HG02938 (cell line): ENCODE measurements at regions not wholly inside any gene's neighbourhood (a gene's known extent, or its start where the extent isn't known, plus 50 kb on each side); places are given as distances from the start of the nearest gene placed in this dataset.
"Not testable (repeated sequence)": the region's sequence is repeated elsewhere in the genome, so short reads cannot be mapped to it uniquely, and the experiment has no call there.

Experiments
- ATAC-seq: cut with Tn5 transposase; IDR thresholded peaks from one replicate; pipeline ENCODE4 v1.9.1; 2021; ENCODE audit warnings: mild to moderate bottlenecking, moderate library complexity; ENCODE audit not compliant: unreplicated experiment

GRCh38 chr9:31314241-31314640 lies 1070.2 kb upstream of the ACO1 start:
- no peak for ATAC-seq

GRCh38 chr9:31320494-31320893 lies 1063.9 kb upstream of the ACO1 start:
- ATAC-seq = no peak

- ATAC-seq = no peak
Measured at GRCh38 chr9:31321256-31321655, 1063.2 kb upstream of the ACO1 start.

GRCh38 chr9:31321686-31322085 lies 1062.8 kb upstream of the ACO1 start:
- no peak for ATAC-seq

GRCh38 chr9:31323726-31324444 lies 1060.6 kb upstream of the ACO1 start:
- no peak for ATAC-seq

GRCh38 chr9:31325778-31326177 lies 1058.7 kb upstream of the ACO1 start:
- no peak for ATAC-seq

- not testable (repeated sequence) for ATAC-seq
Measured at GRCh38 chr9:31326883-31327282, 1057.6 kb upstream of the ACO1 start.

GRCh38 chr9:31334837-31335528 lies 1049.5 kb upstream of the ACO1 start:
- ATAC-seq = no peak

GRCh38 chr9:31335529-31336234 lies 1048.8 kb upstream of the ACO1 start:
- ATAC-seq = no peak

- ATAC-seq = no peak
Measured at GRCh38 chr9:31336386-31336785, 1048.1 kb upstream of the ACO1 start.

GRCh38 chr9:31336841-31337240 lies 1047.6 kb upstream of the ACO1 start:
- no peak for ATAC-seq

- ATAC-seq = peak; percentile 100
Measured at GRCh38 chr9:31347082-31347617, 1037.3 kb upstream of the ACO1 start.

GRCh38 chr9:31355159-31355882 lies 1029.1 kb upstream of the ACO1 start:
- no peak for ATAC-seq

- no peak for ATAC-seq
Measured at GRCh38 chr9:31355965-31356364, 1028.5 kb upstream of the ACO1 start.

GRCh38 chr9:31359071-31359470 lies 1025.4 kb upstream of the ACO1 start:
- no peak for ATAC-seq

- no peak for ATAC-seq
Measured at GRCh38 chr9:31364171-31364570, 1020.3 kb upstream of the ACO1 start.

- ATAC-seq = peak; percentile 65
Measured at GRCh38 chr9:31372799-31373587, 1011.5 kb upstream of the ACO1 start.

GRCh38 chr9:31377358-31377757 lies 1007.1 kb upstream of the ACO1 start:
- no peak for ATAC-seq

GRCh38 chr9:31388660-31389059 lies 995.8 kb upstream of the ACO1 start:
- no peak for ATAC-seq

GRCh38 chr9:31389075-31389474 lies 995.4 kb upstream of the ACO1 start:
- no peak for ATAC-seq
